Ascending aorta (tissue), 2 donors: ENCODE measurements at regions not wholly inside any gene's neighbourhood (a gene's known extent, or its start where the extent isn't known, plus 50 kb on each side); places are given as distances from the start of the nearest gene placed in this dataset.

Experiments
- DNase-seq, 2 donors: peaks; one replicate each; pipeline ENCODE4 v3.0.0-alpha.2; 2019; ENCODE audit warnings: low spot score in 2 of 2
- H3K27ac ChIP-seq, 2 donors: fragments of 200-600 bp; sonication (generic); one replicate each; pipeline ENCODE4 v1.5.1; 2016 to 2017; ENCODE audit warnings: mild to moderate bottlenecking in 1 of 2
- H3K27me3 ChIP-seq: fragments of 200-600 bp; sonication (generic); one replicate; pipeline ENCODE4 v1.5.1; 2017
- H3K36me3 ChIP-seq, 2 donors: fragments of 200-600 bp; sonication (generic); one replicate each; pipeline ENCODE4 v1.5.1; 2016
- H3K4me1 ChIP-seq, 2 donors: fragments of 200-600 bp; sonication (generic); one replicate each; pipeline ENCODE4 v1.5.1; 2016 to 2017; ENCODE audit warnings: mild to moderate bottlenecking in 1 of 2
- H3K4me3 ChIP-seq, 2 donors: fragments of 200-600 bp; sonication (generic); one replicate each; pipeline ENCODE4 v1.5.1; 2016 to 2017; ENCODE audit warnings: mild to moderate bottlenecking in 1 of 2
- H3K9me3 ChIP-seq, 2 donors: fragments of 200-600 bp; sonication (generic); one replicate each; pipeline ENCODE4 v1.5.1; 2016
- intact Hi-C: fragments of 100-400 bp; cut with DNase I; formaldehyde crosslinking; loops from one replicate; pipeline ENCODE4 v1.15.1; 2023
- TF ChIP-seq, protein P1 (sequence below), 3 experiments: fragments of 200-600 bp in 2 of 3; fragments of 450-650 bp in 1 of 3; sonication (generic) in 2 of 3; IDR thresholded peaks; one replicate each; pipeline ENCODE4 v1.5.1; 2016 to 2019; ENCODE audit warnings: antibody characterized with exemption in 3 of 3, mild to moderate bottlenecking in 1 of 3, moderate library complexity in 1 of 3

DNA sequence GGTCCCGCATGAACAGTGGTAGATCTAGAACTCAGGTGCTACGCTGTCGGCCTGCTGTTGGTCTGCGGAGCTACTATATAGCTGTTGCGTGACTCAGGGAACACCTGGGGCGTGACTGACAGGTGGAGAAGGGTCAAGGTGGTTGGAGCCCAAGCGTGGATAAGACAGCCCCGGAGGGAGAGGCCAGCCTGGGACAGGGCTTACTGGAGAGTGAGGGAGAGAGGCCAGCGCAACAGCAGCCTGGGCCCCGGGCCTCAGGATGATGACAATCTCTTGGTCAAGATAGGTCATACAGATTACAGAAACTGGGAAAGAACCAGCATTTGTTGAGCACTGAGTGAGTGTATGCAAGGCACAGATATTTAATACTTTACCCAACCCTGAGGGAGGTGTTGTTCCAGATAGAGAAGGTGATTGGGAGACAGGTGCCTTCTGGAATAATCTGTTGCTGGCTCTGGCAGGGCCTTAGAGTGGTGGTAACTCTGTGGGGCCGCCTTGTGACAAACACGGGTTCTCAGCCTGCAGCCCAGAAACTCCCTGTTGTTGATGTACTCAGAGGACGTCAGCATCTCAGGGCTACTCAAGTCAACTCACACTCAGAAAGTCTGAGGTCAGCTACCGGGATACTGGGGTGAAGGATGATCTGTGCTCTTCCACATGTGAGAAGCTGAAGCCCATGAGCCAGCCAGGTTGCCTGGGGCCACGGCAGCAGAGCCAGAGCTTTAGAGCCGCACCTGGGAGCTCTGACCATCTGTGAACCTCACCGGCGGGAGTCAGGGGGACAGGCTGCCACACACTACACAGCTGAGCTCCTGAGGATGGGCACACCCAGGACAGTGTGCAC is 265.4 kb upstream of the HES1 start:
- Histone ChIP-seq H3K36me3 (no peaks in the 10 kb centered on the region), H3K4me1 (no peaks in the 10 kb centered on the region), H3K9me3 (no peaks in the 10 kb centered on the region), H3K4me3 (no peak overlapping the region), H3K27ac (no peak overlapping the region), H3K27me3 (no peaks in the 10 kb centered on the region)
- peak in 1 of 2 donors; percentile 35 for DNase-seq
- intact Hi-C loops: no loop called here
- TF ChIP-seq, protein P1, sequence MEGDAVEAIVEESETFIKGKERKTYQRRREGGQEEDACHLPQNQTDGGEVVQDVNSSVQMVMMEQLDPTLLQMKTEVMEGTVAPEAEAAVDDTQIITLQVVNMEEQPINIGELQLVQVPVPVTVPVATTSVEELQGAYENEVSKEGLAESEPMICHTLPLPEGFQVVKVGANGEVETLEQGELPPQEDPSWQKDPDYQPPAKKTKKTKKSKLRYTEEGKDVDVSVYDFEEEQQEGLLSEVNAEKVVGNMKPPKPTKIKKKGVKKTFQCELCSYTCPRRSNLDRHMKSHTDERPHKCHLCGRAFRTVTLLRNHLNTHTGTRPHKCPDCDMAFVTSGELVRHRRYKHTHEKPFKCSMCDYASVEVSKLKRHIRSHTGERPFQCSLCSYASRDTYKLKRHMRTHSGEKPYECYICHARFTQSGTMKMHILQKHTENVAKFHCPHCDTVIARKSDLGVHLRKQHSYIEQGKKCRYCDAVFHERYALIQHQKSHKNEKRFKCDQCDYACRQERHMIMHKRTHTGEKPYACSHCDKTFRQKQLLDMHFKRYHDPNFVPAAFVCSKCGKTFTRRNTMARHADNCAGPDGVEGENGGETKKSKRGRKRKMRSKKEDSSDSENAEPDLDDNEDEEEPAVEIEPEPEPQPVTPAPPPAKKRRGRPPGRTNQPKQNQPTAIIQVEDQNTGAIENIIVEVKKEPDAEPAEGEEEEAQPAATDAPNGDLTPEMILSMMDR (IDR thresholded peaks at IDR 0.05): no peak

DNA sequence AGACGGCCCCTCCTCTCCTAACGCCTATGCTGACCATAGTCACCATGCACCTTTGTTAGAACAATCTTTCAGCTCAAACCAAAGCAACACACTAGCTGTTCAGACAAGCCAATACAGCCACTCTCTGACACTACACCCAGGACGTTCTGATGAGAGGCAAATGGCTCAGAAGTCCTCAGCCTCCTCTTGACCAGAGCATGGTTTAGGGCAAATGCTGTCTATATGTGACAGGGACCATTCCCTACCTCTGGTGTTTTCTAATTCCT is 264.8 kb upstream of the HES1 start:
- TF ChIP-seq, protein P1 (IDR thresholded peaks at IDR 0.05): no peak
- H3K9me3 ChIP-seq: no peaks in the 10 kb centered on the region
- H3K4me1 ChIP-seq: no peaks in the 10 kb centered on the region
- H3K27me3 ChIP-seq: no peaks in the 10 kb centered on the region
- H3K36me3 ChIP-seq: no peaks in the 10 kb centered on the region
- DNase-seq: no peak
- no peak overlapping the region for H3K27ac ChIP-seq
- intact Hi-C loops: no loop called here
- H3K4me3 ChIP-seq: no peak overlapping the region

DNA sequence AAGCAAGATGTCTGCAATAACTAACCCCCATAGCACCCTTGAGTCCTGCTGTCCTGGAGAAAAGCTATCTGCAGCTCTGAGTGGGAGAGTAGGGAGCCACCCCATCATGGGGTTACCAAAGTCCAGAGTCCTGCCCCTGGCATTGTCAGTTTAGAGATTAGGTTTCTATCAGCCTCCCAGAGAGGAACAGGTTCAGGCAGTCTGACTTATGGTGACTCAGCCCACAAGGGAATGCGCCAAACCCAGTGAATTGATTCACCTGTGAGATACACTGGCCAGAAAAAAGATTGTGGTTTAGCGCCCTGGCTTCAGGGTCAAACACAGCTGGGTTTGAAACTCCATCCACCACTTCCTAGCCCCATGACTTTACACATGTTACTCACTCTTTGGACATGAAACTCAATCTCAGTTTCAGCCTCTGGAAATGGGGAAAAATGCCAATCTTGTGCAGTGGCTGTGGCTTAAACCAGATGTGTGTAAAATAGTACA is 263.6 kb upstream of the HES1 start:
- intact Hi-C loops: no loop called here
- peak in 1 of 2 donors; percentile 24 for DNase-seq

DNA sequence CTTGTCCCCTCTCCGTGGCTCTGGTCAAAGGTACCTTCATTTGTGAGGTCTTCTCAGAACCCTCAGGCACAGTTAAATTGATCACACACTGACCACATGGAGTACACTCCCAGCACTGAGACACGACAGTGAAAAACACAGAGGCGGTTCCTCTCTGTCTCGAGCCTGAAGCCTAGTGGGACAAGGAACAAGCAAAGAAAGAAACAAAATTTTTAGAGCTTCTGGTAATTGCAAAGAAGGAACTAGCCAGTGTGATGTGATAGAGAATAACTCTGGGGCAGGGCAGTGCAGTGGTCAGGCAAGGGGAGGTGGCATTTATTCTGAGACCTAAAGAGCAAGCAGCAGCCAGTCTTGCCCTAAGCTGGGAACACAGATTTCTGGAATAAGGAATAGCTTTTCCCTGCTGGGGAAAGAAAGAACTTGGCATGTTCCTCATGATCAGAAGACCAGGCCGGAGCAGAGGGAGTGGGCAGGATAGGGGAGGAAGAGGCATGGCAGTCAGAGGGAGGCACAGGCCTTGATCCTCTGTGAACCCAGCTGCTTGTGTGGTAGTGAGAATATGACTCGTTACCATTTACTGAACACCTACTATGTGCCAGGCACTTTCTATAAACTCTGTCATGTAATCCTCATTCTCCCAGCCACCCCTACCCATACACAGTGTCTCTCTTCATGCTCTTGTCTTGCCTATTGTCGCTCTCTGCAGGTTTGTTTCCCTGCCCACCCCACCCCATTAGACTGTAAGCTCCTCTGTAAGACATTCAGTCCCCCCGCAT is 262.3 kb upstream of the HES1 start:
- Histone ChIP-seq H3K4me1 (no peaks in the 10 kb centered on the region), H3K9me3 (no peaks in the 10 kb centered on the region), H3K27ac (no peak overlapping the region), H3K27me3 (no peaks in the 10 kb centered on the region), H3K36me3 (no peaks in the 10 kb centered on the region), H3K4me3 (no peak overlapping the region)
- TF ChIP-seq, protein P1 (IDR thresholded peaks at IDR 0.05): no peak
- intact Hi-C loops: no loop called here
- DNase-seq: no peak

More for the DNA sequence above, 263.6 kb upstream of the HES1 start:
- Histone ChIP-seq H3K9me3 (no peaks in the 10 kb centered on the region), H3K27ac (no peak overlapping the region), H3K27me3 (no peaks in the 10 kb centered on the region), H3K36me3 (no peaks in the 10 kb centered on the region), H3K4me1 (no peaks in the 10 kb centered on the region), H3K4me3 (no peak overlapping the region)
- TF ChIP-seq, protein P1 (IDR thresholded peaks at IDR 0.05): no peak

DNA sequence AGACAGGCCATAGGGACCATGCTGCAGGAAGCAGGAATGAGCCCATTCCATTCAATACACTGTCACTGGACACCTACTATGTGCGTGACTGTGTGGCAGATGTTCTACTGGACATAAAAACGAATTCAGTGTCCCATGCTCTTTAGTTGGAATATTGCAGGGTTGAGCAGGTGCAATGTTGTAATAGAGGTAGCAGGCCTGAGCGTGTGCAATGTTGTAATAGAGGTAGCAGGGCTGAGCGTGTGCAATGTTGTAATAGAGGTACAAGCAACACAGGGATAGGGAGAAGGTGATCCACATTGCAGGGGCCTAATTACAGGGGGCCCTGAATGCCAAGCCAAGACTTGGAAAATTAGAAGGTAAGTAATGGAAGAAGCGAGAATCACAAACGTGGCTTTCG is 261.4 kb upstream of the HES1 start:
- H3K27ac ChIP-seq: no peak overlapping the region
- no peak overlapping the region for H3K4me3 ChIP-seq
- H3K27me3 ChIP-seq: no peaks in the 10 kb centered on the region
- DNase-seq: no peak
- TF ChIP-seq, protein P1 (IDR thresholded peaks at IDR 0.05): no peak
- no peaks in the 10 kb centered on the region for H3K36me3 ChIP-seq
- no peaks in the 10 kb centered on the region for H3K4me1 ChIP-seq
- no peaks in the 10 kb centered on the region for H3K9me3 ChIP-seq
- intact Hi-C loops: no loop called here
